Panc1 (cell line): ENCODE measurements at regions not wholly inside any gene's neighbourhood (a gene's known extent, or its start where the extent isn't known, plus 50 kb on each side); places are given as distances from the start of the nearest gene placed in this dataset.

Experiments used
- ATAC-seq: fragments of 200-7000 bp; cut with Tn5 transposase; 2 replicates; pipeline ENCODE4 v1.9.1; 2020; ENCODE audit warnings: mild to moderate bottlenecking, moderate library complexity
- BruUV-seq: library from RNA; stranded (reverse); fragments of 400-500 nt; replicated peaks from 2 replicates; lab custom pipeline; 2021; lab: Mats Ljungman, UMichigan
- CTCF ChIA-PET: fragments of 300-600 bp; sonication (Branson Sonifier 250); formaldehyde crosslinking; loops from one replicate; lab custom pipeline; 2022; ENCODE audit warnings: antibody characterized with exemption; lab: Charles Lee
- POLR2A ChIA-PET: fragments of 300-600 bp; sonication (Branson Sonifier 250); formaldehyde crosslinking; loops from one replicate; lab custom pipeline; 2022; ENCODE audit warnings: antibody characterized with exemption; lab: Charles Lee
- DNase-seq: peaks from one replicate; pipeline ENCODE4 v3.0.0-alpha.2; 2010; ENCODE audit warnings: low read depth, low spot score
- H3K27ac ChIP-seq: 2 replicates; pipeline ENCODE4 v1.5.1; 2011; ENCODE audit warnings: mild to moderate bottlenecking, low read length, inconsistent platforms
- H3K27me3 ChIP-seq: fragments of 200-500 bp; sonication (Bioruptor generic); 2 replicates; pipeline ENCODE4 v1.6.0; 2014; ENCODE audit warnings: low read length, inconsistent platforms; ENCODE audit not compliant: control insufficient read depth, insufficient read depth
- H3K36me3 ChIP-seq: fragments of 200-500 bp; sonication (Bioruptor generic); 2 replicates; pipeline ENCODE4 v1.5.1; 2014; ENCODE audit warnings: inconsistent platforms, mild to moderate bottlenecking, low read length, moderate library complexity; ENCODE audit not compliant: control insufficient read depth, insufficient read depth
- H3K4me1 ChIP-seq: 2 replicates; pipeline ENCODE4 v1.5.1; 2011; ENCODE audit warnings: inconsistent platforms, mild to moderate bottlenecking, low read length, moderate library complexity; ENCODE audit not compliant: control insufficient read depth, insufficient read depth
- H3K4me3 ChIP-seq, 2 experiments: 2 replicates each; pipeline ENCODE4 v1.5.1; 2011 to 2012; ENCODE audit warnings: low read depth in 2 of 2, low read length in 2 of 2, mild to moderate bottlenecking in 2 of 2, inconsistent platforms in 1 of 2, moderate library complexity in 1 of 2
- H3K9me3 ChIP-seq: fragments of 200-500 bp; sonication (Bioruptor generic); 2 replicates; pipeline ENCODE4 v1.5.1; 2014; ENCODE audit warnings: low read depth, mild to moderate bottlenecking, inconsistent platforms, low read length, moderate library complexity; ENCODE audit not compliant: control insufficient read depth, insufficient read depth
- POLR2AphosphoS5 ChIP-seq: IDR thresholded peaks from 2 replicates; pipeline ENCODE4 v1.6.1; 2012; ENCODE audit warnings: mild to moderate bottlenecking, low read depth, low read length, moderate library complexity
- SIN3A ChIP-seq: IDR thresholded peaks from 2 replicates; pipeline ENCODE4 v1.6.1; 2012; ENCODE audit warnings: low read depth, mild to moderate bottlenecking, low read length, moderate library complexity, borderline replicate concordance; ENCODE audit not compliant: insufficient read depth
- TCF7L2 ChIP-seq: IDR thresholded peaks from 2 replicates; pipeline ENCODE4 v1.6.1; 2011; ENCODE audit warnings: mild to moderate bottlenecking, low read depth, low read length, inconsistent platforms
- in situ Hi-C: cut with HindIII; loops from 2 replicates; pipeline ENCODE4 v1.10.0; 2016; ENCODE audit warnings: low sequenced_read_pairs, low pct_unique_long_range_greater_than_20kb
- intact Hi-C: fragments of 100-400 bp; cut with micrococcal nuclease; formaldehyde crosslinking; loops from one replicate; pipeline ENCODE4 v1.10.0; 2022; ENCODE audit not compliant: unreplicated experiment
- TF ChIP-seq, protein P1 (sequence below): fragments of 450-650 bp; IDR thresholded peaks from 2 replicates; pipeline ENCODE4 v1.5.1; 2017; ENCODE audit warnings: mild to moderate bottlenecking
- TF ChIP-seq, protein P2 (sequence below), 2 experiments: IDR thresholded peaks; 2 replicates each; pipeline ENCODE4 v1.6.1; 2011 to 2012; ENCODE audit warnings: low read depth in 2 of 2, control low read depth in 1 of 2, low read length in 1 of 2, mild to moderate bottlenecking in 1 of 2, moderate library complexity in 1 of 2; ENCODE audit not compliant: insufficient read depth in 1 of 2

DNA sequence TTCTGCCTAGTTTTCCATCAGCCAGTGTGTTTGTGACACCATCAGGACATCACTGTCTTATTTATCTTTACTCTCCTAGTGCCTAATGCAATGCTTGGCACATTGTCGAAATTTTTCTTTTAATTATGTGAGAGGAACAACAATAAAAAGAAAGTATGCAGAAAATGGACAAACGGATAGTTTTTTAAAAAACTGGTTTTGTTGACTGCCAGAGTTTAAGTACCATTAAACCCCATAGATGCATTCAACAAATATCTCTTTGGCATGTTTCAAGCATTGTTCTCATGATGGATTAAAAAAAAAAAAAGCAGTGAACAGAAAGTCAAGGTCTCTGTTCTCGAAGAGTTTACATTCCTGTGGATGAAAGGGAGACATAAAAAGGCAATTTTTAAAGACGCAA, 398.4 kb downstream of the PPP3CA start:
- in situ Hi-C loops: no loop called here
- no peak overlapping the region for H3K27ac ChIP-seq
- ATAC-seq (no peak), DNase-seq (no peak)
- intact Hi-C loops: no loop called here
- BruUV-seq: no TSS peak
- TF ChIP-seq, protein P1, sequence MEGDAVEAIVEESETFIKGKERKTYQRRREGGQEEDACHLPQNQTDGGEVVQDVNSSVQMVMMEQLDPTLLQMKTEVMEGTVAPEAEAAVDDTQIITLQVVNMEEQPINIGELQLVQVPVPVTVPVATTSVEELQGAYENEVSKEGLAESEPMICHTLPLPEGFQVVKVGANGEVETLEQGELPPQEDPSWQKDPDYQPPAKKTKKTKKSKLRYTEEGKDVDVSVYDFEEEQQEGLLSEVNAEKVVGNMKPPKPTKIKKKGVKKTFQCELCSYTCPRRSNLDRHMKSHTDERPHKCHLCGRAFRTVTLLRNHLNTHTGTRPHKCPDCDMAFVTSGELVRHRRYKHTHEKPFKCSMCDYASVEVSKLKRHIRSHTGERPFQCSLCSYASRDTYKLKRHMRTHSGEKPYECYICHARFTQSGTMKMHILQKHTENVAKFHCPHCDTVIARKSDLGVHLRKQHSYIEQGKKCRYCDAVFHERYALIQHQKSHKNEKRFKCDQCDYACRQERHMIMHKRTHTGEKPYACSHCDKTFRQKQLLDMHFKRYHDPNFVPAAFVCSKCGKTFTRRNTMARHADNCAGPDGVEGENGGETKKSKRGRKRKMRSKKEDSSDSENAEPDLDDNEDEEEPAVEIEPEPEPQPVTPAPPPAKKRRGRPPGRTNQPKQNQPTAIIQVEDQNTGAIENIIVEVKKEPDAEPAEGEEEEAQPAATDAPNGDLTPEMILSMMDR: no peak
- TF ChIP-seq TCF7L2 (no peak), SIN3A (no peak), POLR2AphosphoS5 (no peak)
- TF ChIP-seq, protein P2, sequence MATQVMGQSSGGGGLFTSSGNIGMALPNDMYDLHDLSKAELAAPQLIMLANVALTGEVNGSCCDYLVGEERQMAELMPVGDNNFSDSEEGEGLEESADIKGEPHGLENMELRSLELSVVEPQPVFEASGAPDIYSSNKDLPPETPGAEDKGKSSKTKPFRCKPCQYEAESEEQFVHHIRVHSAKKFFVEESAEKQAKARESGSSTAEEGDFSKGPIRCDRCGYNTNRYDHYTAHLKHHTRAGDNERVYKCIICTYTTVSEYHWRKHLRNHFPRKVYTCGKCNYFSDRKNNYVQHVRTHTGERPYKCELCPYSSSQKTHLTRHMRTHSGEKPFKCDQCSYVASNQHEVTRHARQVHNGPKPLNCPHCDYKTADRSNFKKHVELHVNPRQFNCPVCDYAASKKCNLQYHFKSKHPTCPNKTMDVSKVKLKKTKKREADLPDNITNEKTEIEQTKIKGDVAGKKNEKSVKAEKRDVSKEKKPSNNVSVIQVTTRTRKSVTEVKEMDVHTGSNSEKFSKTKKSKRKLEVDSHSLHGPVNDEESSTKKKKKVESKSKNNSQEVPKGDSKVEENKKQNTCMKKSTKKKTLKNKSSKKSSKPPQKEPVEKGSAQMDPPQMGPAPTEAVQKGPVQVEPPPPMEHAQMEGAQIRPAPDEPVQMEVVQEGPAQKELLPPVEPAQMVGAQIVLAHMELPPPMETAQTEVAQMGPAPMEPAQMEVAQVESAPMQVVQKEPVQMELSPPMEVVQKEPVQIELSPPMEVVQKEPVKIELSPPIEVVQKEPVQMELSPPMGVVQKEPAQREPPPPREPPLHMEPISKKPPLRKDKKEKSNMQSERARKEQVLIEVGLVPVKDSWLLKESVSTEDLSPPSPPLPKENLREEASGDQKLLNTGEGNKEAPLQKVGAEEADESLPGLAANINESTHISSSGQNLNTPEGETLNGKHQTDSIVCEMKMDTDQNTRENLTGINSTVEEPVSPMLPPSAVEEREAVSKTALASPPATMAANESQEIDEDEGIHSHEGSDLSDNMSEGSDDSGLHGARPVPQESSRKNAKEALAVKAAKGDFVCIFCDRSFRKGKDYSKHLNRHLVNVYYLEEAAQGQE (IDR thresholded peaks at IDR 0.05; ENCODE audit: insufficient read depth in 1 of 2, low read depth in 2 of 2, low read length in 1 of 2): no peak
- no peaks in the 10 kb centered on the region for H3K4me1 ChIP-seq
- H3K27me3 ChIP-seq: no peaks in the 10 kb centered on the region
- H3K36me3 ChIP-seq: no peaks in the 10 kb centered on the region
- ChIA-PET CTCF (no interaction called here), POLR2A (no interaction called here)
- no peaks in the 10 kb centered on the region for H3K9me3 ChIP-seq
- no peak overlapping the region for H3K4me3 ChIP-seq

DNA sequence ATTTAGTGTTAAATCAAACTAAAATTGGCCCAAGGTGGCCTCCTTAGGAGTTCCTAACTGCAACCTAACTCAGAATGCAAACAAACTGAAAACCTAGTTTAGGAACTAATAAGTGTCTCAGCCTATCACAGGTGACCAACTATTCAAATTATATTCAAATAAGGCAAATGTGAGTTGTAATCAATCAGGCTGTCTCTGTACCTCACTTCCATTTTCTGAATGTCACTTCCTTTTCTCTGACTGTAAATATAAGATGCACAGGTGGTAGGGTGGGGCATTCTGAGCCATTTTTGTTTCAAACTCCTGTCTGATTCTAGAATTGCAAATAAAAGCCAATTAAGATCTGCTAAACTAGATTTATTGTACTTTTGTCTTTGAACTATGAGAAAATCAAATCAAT, 401.5 kb downstream of the PPP3CA start:
- intact Hi-C loops: no loop called here
- Histone ChIP-seq H3K27me3 (no peaks in the 10 kb centered on the region), H3K4me1 (no peaks in the 10 kb centered on the region), H3K36me3 (no peaks in the 10 kb centered on the region), H3K27ac (no peak overlapping the region), H3K9me3 (no peaks in the 10 kb centered on the region), H3K4me3 (no peak overlapping the region)
- in situ Hi-C loops: no loop called here
- POLR2A ChIA-PET: no interaction called here
- TF ChIP-seq, protein P2 (IDR thresholded peaks at IDR 0.05; ENCODE audit: insufficient read depth in 1 of 2, low read depth in 2 of 2, low read length in 1 of 2): no peak
- TF ChIP-seq TCF7L2: no peak
- TF ChIP-seq, protein P1: no peak
- TF ChIP-seq POLR2AphosphoS5: no peak
- no peak for TF ChIP-seq SIN3A
- CTCF ChIA-PET: no interaction called here
- no TSS peak for BruUV-seq
- DNase-seq: no peak
- no peak for ATAC-seq
